CD4-positive, alpha-beta T cell treated with Interleukin-1 beta for 1 hour (primary cell): ENCODE measurements at regions not wholly inside any gene's neighbourhood (a gene's known extent, or its start where the extent isn't known, plus 50 kb on each side); places are given as distances from the start of the nearest gene placed in this dataset.

ENCODE experiments used
- DNase-seq, 2 donors: peaks; one replicate each; pipeline ENCODE4 v3.0.0-alpha.2; 2020 to 2022

- no peak for DNase-seq
Observed at GRCh38 chr1:82520611-82521010, 719.9 kb downstream of the ADGRL2 start.

- no peak for DNase-seq
Observed at GRCh38 chr1:82517586-82517985, 716.9 kb downstream of the ADGRL2 start.

- DNase-seq = no peak
Observed at GRCh38 chr1:82515650-82516049, 714.9 kb downstream of the ADGRL2 start.

GRCh38 chr1:82511441-82511840, 710.7 kb downstream of the ADGRL2 start:
- DNase-seq = no peak

GRCh38 chr1:82510431-82510830, 709.7 kb downstream of the ADGRL2 start:
- no peak for DNase-seq

- no peak for DNase-seq
Observed at GRCh38 chr1:82507011-82507410, 706.3 kb downstream of the ADGRL2 start.

GRCh38 chr1:82503822-82504221, 703.1 kb downstream of the ADGRL2 start:
- DNase-seq = no peak

- no peak for DNase-seq
Observed at GRCh38 chr1:82499022-82499421, 698.3 kb downstream of the ADGRL2 start.

GRCh38 chr1:82494117-82494516, 693.4 kb downstream of the ADGRL2 start:
- no peak for DNase-seq

- DNase-seq = no peak
Observed at GRCh38 chr1:82492159-82492558, 691.4 kb downstream of the ADGRL2 start.

- DNase-seq = no peak
Observed at GRCh38 chr1:82491301-82492048, 690.7 kb downstream of the ADGRL2 start.

- DNase-seq = no peak
Observed at GRCh38 chr1:82487778-82488177, 687.0 kb downstream of the ADGRL2 start.

- no peak for DNase-seq
Observed at GRCh38 chr1:82486969-82487368, 686.2 kb downstream of the ADGRL2 start.

- no peak for DNase-seq
Observed at GRCh38 chr1:82486468-82486867, 685.7 kb downstream of the ADGRL2 start.

- DNase-seq = no peak
Observed at GRCh38 chr1:82485591-82486369, 685.0 kb downstream of the ADGRL2 start.

- DNase-seq = no peak
Observed at GRCh38 chr1:82483146-82483545, 682.4 kb downstream of the ADGRL2 start.

- no peak for DNase-seq
Observed at GRCh38 chr1:82478916-82479315, 678.2 kb downstream of the ADGRL2 start.

- DNase-seq = no peak
Observed at GRCh38 chr1:82472489-82473131, 671.9 kb downstream of the ADGRL2 start.

- DNase-seq = no peak
Observed at GRCh38 chr1:82466891-82467290, 666.2 kb downstream of the ADGRL2 start.

- no peak for DNase-seq
Observed at GRCh38 chr1:82466416-82466815, 665.7 kb downstream of the ADGRL2 start.

- no peak for DNase-seq
Observed at GRCh38 chr1:82465024-82465423, 664.3 kb downstream of the ADGRL2 start.

GRCh38 chr1:82464362-82465001, 663.7 kb downstream of the ADGRL2 start:
- no peak for DNase-seq

- no peak for DNase-seq
Observed at GRCh38 chr1:82463951-82464350, 663.2 kb downstream of the ADGRL2 start.
